GM12891 (cell line): ENCODE measurements at regions not wholly inside any gene's neighbourhood (a gene's known extent, or its start where the extent isn't known, plus 50 kb on each side); places are given as distances from the start of the nearest gene placed in this dataset.
"Not testable (repeated sequence)": the region's sequence is repeated elsewhere in the genome, so short reads cannot be mapped to it uniquely, and the experiment has no call there.

Experiments used
- POLR2A ChIP-seq: IDR thresholded peaks from 2 replicates; pipeline ENCODE4 v1.6.1; 2011; ENCODE audit warnings: low read depth, low read length, control low read depth
- POLR2AphosphoS5 ChIP-seq: IDR thresholded peaks from 2 replicates; pipeline ENCODE4 v1.6.1; 2011; ENCODE audit warnings: low read depth, low read length, control low read depth
- POU2F2 ChIP-seq: IDR thresholded peaks from 2 replicates; pipeline ENCODE4 v1.6.1; 2011; ENCODE audit warnings: low read depth, mild to moderate bottlenecking, control low read depth, low read length, moderate library complexity
- SPI1 ChIP-seq: IDR thresholded peaks from 2 replicates; pipeline ENCODE4 v1.6.1; 2011; ENCODE audit warnings: low read depth, low read length, control low read depth
- TAF1 ChIP-seq: IDR thresholded peaks from 2 replicates; pipeline ENCODE4 v1.6.1; 2011; ENCODE audit warnings: low read depth, low read length, control low read depth

DNA sequence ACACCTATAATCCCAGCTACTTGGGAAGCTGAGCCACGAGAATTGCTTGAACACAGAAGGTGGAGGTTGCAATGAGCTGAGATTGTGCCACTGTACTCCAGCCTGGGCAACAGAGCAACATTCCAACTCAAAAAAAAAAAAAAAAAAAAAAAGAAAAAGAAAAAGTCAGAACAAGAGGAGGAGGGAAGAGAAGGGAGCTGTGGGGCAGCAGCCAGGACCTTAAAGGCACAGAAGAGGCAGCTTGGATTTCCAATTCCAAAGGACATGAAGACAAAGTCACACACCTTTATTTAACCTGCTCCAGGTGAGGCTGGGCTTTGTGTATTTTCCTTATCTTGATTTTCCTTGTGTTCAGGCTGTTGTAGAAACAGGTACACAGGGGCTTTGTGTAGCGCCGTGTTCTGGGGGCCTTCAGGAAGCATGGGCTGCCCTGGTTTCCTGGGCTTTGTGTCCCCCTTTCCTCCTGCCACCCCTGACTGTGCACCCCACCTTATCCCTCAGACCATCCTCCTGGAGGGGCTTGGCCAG, 97.2 kb downstream of the DEFB131A start:
- TF ChIP-seq TAF1, SPI1, POLR2A, POLR2AphosphoS5, POU2F2: not testable (repeated sequence)
